ENCODE measurements at regions not wholly inside any gene's neighbourhood (a gene's known extent, or its start where the extent isn't known, plus 50 kb on each side); places are given as distances from the start of the nearest gene placed in this dataset.
A peak's percentile ranks its signal among the peaks of the same experiment; 100 is the strongest.
"Not testable (repeated sequence)": the region's sequence is repeated elsewhere in the genome, so short reads cannot be mapped to it uniquely, and the experiment has no call there.

DNA sequence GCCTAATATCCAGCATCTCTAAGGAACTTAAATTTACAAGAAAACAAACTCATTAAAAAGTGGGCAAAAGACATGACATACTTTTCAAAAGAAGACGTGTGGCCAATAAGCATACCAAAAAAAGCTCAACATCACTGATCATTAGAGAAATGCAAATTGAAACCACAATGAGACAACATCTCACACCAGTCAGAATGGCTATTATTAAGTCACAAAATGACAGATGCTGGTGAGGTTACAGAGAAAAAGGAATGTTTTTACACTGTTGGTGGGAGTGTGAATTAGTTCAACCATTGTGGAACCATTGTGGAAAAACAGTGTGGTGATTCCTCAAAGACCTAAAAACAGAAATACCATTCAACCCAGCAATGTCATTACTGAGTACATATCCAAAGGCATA is 83.5 kb upstream of the RBMS1 start:
- not testable (repeated sequence) for DNase-seq, H3K36me3 Mint-ChIP-seq, H3K9me3 Mint-ChIP-seq, H3K4me1 Mint-ChIP-seq, H3K27ac Mint-ChIP-seq, H3K27me3 Mint-ChIP-seq, H3K4me3 Mint-ChIP-seq

DNA sequence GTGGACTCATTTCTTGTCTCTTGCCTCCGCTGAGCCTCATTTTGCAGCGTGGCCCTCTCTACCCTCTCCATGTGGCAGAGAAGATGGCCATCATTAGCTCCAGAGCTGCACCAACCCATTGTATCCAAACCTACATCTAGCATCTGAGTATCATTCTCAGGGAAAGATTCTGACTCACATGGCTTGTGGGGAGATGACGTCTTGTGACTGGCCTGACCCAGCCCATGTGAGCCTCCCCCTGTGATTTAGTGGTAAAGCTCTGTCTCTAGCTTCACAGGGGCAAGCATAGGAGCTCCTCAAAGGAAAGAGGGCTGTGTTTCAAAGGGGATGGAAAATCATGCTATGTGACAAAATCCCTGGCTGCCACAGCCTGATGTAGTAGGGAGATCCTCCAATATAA is 87.4 kb upstream of the RBMS1 start:
- DNase-seq = no peak
- Mint-ChIP-seq H3K27me3 (no peaks in the 10 kb centered on the region), H3K27ac (no peak overlapping the region), H3K4me3 (no peak overlapping the region), H3K4me1 (peaks cover 2% of the 10 kb centered on the region), H3K9me3 (no peaks in the 10 kb centered on the region), H3K36me3 (no peaks in the 10 kb centered on the region)

DNA sequence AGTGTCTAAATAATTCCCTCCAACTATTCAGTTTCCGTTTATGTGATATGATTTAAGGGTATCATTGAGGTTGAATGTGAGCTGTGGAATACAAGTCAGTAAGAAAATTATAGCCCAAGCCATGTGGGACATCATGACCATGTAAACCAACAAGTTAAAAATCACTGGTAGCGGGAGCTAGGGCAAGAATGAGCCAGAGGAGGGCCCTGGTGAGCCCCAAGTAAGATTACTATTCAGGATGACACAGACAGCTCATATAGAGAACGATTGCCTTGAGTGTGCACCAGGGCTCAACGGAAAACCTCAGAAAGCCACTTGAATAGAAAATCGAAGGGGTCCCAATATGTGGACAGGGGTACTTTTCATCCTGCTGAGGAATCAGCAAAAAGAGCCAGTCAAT is 87.8 kb upstream of the RBMS1 start:
- Mint-ChIP-seq H3K4me1 (peaks cover 2% of the 10 kb centered on the region), H3K36me3 (no peaks in the 10 kb centered on the region)
- no peak for DNase-seq

DNA sequence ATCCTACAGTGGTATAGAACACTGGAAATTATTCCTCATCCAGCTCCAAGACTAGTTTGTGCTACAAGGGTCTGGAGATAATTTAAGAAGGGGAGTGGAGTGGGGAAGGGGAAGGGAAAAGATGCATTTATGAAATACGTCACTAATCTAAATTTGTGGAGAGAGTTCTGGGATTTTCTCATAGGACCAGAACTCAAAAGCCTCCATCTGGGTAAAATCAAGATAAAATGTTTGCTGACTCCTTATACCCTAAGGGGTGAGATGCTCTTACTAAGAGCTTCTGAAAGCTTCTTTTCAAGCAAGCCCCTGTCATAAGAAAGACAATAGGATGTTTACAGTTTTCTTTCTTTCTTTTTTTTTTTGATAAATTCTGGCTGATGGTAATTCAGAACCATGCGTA is 88.5 kb upstream of the RBMS1 start:
- H3K27ac Mint-ChIP-seq = no peak overlapping the region
- H3K36me3 Mint-ChIP-seq = no peaks in the 10 kb centered on the region
- DNase-seq = no peak
- no peaks in the 10 kb centered on the region for H3K9me3 Mint-ChIP-seq
- H3K27me3 Mint-ChIP-seq = no peaks in the 10 kb centered on the region
- H3K4me3 Mint-ChIP-seq = no peak overlapping the region
- H3K4me1 Mint-ChIP-seq = peaks cover 2% of the 10 kb centered on the region

More for the DNA sequence above, 87.8 kb upstream of the RBMS1 start:
- H3K4me3 Mint-ChIP-seq = no peak overlapping the region
- no peaks in the 10 kb centered on the region for H3K9me3 Mint-ChIP-seq
- H3K27ac Mint-ChIP-seq = no peak overlapping the region
- H3K27me3 Mint-ChIP-seq = no peaks in the 10 kb centered on the region

DNA sequence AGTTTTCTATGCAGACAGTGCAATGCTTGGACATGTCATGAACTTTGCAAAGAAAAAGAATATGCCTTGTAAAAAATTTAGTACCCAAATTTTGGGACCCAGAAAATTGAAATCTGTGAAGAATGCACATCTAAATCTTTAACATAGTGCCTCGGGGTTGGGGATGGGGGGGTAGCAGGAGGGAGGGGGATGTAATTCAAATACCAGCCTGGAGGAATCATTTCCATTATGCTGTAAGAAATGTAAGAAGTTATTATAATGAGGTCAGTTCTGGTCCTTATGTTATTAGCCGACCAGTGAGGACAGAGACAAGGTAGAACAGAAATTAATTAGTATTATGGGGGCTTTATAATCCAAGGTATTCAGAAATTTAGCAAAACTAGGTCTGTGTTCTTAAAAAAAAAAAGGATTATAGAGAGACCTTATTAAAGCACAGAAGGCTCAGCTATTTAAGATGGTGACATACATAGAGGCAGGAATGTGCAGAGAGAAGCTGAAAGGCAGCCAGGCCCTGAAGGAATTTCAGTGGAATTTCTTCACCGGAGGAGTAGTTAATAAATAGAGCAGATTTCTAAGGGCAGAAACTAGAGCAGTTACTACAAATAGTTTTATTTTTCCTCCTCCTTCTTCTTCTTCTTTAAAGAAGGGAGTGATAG is 89.0 kb upstream of the RBMS1 start:
- no peak overlapping the region for H3K27ac Mint-ChIP-seq
- peaks cover 2% of the 10 kb centered on the region for H3K4me1 Mint-ChIP-seq
- DNase-seq = no peak
- H3K9me3 Mint-ChIP-seq = no peaks in the 10 kb centered on the region
- no peaks in the 10 kb centered on the region for H3K36me3 Mint-ChIP-seq
- no peak overlapping the region for H3K4me3 Mint-ChIP-seq
- H3K27me3 Mint-ChIP-seq = no peaks in the 10 kb centered on the region

DNA sequence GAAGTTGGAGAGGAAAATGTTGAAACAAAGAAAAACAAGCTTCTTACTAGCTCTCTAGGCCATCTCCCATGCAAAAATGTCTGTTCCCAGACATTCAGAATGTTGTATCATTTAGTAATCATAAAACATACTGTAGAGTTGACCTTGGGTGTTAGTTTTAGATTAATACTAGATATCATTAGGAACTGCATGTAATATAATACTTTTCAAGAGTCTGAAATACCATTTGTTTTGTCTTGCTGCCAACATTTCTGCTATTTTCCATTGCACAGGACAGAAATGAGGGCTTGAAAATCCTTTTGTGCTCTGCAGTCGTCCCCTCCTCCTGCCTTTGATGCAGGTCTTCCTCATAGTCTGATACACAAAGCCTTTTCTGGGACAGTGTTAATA is 89.5 kb upstream of the RBMS1 start:
- peaks cover 2% of the 10 kb centered on the region for H3K4me1 Mint-ChIP-seq
- no peaks in the 10 kb centered on the region for H3K27me3 Mint-ChIP-seq
- no peaks in the 10 kb centered on the region for H3K36me3 Mint-ChIP-seq
- H3K4me3 Mint-ChIP-seq = no peak overlapping the region
- no peaks in the 10 kb centered on the region for H3K9me3 Mint-ChIP-seq
- DNase-seq = no peak
- H3K27ac Mint-ChIP-seq = no peak overlapping the region

DNA sequence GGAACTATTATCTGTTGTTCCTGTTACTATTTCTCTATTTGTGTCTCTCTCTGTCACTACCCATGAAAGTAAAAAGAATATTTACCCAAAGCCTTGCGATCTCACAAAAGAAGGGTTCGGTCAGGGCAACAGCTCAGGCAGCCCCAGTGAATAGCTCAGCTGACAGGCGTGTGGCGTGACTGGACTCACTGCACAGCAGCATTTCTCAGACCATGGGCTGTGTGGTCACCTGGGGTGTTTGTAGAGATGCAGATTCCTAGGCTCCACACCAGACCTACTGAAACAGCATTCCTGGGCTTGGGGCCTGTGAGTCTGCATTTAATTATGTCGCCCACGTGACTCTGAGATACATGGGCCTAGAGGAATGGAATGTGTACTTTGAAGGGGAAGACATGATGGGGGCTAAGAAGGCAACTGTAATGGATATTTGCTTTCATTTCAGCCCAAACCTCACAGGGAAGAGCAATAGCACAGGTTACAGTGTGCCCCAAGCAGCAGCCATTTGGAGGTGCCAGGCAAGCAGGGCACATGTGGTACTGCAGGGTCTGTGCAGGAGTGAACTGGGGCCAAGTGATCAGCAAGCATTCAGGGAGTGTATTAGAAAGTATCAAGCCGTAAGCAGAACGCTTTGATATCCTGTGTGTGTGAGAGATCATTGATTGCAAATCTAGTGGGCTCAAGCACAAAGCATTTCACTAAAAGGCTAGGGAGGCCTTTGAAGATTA is 90.4 kb upstream of the RBMS1 start:
- H3K36me3 Mint-ChIP-seq = no peaks in the 10 kb centered on the region
- H3K4me3 Mint-ChIP-seq = no peak overlapping the region
- no peak overlapping the region for H3K27ac Mint-ChIP-seq
- H3K9me3 Mint-ChIP-seq = no peaks in the 10 kb centered on the region
- H3K27me3 Mint-ChIP-seq = no peaks in the 10 kb centered on the region
- DNase-seq = no peak
- peaks cover 2% of the 10 kb centered on the region for H3K4me1 Mint-ChIP-seq

DNA sequence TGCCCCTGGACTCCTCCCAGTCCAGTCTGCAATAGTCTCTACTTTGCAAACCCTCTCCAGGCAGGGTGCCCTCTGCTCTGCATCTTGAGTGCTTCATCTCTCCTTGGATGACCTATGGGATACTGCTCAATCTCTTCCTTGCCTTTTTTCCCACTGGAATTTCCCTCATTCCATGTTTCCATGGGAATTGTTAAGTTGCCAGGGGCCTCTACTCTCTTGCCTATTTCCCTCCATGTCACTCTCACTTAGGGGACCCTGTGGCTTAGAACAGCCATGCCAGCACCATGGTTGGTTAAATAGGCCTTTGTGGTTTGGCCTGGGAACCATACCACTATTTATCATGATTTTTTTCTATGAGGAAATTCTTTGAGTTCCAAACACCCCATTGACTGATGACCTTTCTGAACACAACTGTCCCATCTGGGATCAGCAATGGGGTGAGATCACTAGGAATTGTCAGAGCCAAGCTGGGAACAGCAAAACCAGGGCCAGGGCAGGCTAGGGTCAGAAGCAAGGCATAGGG is 91.4 kb upstream of the RBMS1 start:
- peaks cover 2% of the 10 kb centered on the region for H3K4me1 Mint-ChIP-seq
- H3K4me3 Mint-ChIP-seq = no peak overlapping the region
- peaks cover 2% of the 10 kb centered on the region for H3K9me3 Mint-ChIP-seq
- no peak for DNase-seq
- no peaks in the 10 kb centered on the region for H3K36me3 Mint-ChIP-seq
- H3K27ac Mint-ChIP-seq = no peak overlapping the region
- no peaks in the 10 kb centered on the region for H3K27me3 Mint-ChIP-seq

DNA sequence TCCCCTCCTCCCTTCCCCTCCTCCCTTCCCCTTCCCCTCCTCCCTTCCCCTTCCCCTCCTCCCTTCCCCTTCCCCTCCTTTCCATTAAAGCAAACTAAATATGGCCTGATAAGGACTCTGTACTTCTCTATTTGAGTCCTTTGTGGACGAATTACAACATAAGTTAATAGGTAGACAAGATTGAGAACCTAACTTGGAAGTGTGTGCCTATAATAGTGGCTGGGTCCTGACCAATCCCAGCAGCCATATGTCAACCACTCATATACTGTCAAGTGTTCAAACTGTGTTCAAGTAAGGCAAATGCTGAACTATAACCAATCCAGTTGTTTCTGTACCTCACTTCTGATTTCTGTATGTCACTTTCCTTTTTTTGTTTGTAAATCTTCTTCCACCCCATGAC is 97.1 kb upstream of the RBMS1 start:
- Mint-ChIP-seq H3K27me3 (no peaks in the 10 kb centered on the region), H3K27ac (peak overlapping the region; percentile 44), H3K4me1 (peaks cover 2% of the 10 kb centered on the region), H3K4me3 (no peak overlapping the region), H3K9me3 (peaks cover 10% of the 10 kb centered on the region), H3K36me3 (peaks cover 5% of the 10 kb centered on the region)
- DNase-seq = no peak

DNA sequence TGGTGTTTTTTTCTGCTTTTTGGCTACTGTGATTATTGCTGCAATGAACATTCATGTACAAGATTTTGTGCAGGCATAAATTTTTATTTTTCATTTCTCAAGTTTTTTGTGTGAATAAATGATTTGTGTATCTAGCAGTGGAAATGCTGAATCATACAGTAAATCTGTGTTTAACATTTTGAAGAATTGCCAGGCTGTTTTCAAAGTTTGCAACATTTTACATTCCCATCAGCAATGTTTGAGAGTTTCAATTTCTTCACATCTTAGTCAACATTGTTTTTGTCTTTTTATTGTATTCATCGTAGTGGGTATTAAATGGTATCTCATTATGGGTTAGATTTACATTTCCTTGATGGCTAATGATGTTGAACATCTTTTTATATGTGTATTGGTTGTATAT is 98.8 kb upstream of the RBMS1 start:
- peaks cover 10% of the 10 kb centered on the region for H3K9me3 Mint-ChIP-seq
- no peak overlapping the region for H3K4me3 Mint-ChIP-seq
- peaks cover 5% of the 10 kb centered on the region for H3K36me3 Mint-ChIP-seq
- no peak for DNase-seq
- H3K27ac Mint-ChIP-seq = no peak overlapping the region
- no peaks in the 10 kb centered on the region for H3K27me3 Mint-ChIP-seq
- H3K4me1 Mint-ChIP-seq = no peaks in the 10 kb centered on the region

DNA sequence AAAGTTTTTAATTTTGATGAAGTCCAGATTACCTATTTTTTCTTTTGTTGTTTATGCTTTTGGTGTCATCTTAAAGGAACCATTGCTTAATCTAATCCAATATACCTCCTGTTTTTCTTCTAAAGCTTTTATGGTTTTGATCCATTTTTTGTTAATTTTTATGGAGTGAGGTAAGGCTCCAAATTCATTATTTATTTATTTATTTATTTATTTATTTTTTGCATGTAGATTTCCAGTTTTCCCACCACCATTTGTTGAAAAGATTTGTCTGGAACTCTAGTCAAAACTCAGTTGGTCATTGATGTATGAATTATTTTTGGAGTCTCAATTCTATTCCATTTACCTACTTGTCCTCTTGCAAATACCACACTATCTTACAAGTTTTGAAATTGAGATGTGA is 99.4 kb upstream of the RBMS1 start:
- Mint-ChIP-seq H3K36me3 (peaks cover 5% of the 10 kb centered on the region), H3K9me3 (peaks cover 10% of the 10 kb centered on the region), H3K4me3 (no peak overlapping the region), H3K4me1 (no peaks in the 10 kb centered on the region), H3K27me3 (no peaks in the 10 kb centered on the region), H3K27ac (no peak overlapping the region)
- DNase-seq = no peak

DNA sequence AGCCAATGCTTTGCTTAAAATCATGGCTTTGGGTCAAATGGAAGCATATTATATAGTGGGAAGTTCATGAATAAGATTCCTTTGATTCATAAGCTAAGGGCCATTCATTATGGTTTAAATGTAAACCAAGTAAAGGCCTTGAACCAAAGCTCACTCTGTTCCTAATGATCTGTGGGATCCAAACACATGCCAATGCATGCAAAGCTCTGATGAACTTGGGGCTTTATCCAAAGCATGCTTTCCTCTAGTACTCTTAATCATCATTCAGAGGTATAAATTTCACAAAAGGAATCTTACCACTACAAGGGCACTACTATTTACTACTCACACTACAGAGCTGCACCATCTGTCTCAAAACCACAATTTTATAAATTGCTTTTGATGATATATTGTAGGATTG is 102.8 kb upstream of the RBMS1 start:
- DNase-seq = no peak
- no peaks in the 10 kb centered on the region for H3K4me1 Mint-ChIP-seq
- H3K27ac Mint-ChIP-seq = no peak overlapping the region

DNA sequence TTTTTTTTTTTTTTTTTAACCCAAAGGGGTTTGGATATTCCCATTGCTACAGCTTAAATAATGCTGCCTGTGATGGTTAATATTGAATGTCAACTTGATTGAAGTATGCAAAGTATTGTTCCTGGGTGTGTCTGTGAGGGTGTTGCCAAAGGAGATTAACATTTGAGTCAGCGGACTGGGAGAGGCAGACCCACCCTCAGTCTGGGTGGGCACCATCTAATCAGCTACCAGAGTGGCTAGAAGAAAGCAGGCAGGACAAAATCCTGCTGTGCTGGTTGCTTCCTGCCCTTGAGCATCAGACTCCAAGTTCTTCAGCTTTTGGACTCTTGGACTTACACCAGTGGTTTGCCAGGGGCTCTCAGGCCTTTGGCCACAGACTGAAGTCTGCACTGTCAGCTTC is 106.8 kb upstream of the RBMS1 start:
- not testable (repeated sequence) for H3K27ac Mint-ChIP-seq, H3K27me3 Mint-ChIP-seq

More for the DNA sequence above, 102.8 kb upstream of the RBMS1 start:
- no peak overlapping the region for H3K4me3 Mint-ChIP-seq
- H3K27me3 Mint-ChIP-seq = no peaks in the 10 kb centered on the region
- peaks cover under 1% of the 10 kb centered on the region for H3K36me3 Mint-ChIP-seq
- H3K9me3 Mint-ChIP-seq = peaks cover 5% of the 10 kb centered on the region

DNA sequence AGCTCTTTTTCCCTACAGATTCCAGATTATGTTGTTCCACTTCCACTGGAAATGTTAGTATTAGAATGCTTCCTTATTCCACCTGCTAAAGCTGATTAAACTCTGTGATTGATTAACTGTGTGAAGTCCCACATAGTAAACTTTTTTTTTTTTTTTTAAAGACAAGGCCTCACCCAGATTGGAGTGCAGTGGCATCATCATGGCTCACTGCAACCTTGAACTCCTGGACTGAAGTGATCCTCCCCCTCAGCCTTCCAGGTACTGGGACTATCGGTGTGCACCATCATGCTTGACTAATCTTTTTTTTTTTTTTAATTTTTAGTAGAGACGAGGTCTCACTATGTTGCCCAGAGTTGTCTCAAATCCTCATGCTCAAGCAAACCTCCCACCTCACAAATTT is 108.5 kb upstream of the RBMS1 start:
- Mint-ChIP-seq H3K27me3 (no peaks in the 10 kb centered on the region), H3K9me3 (no peaks in the 10 kb centered on the region), H3K4me1 (no peaks in the 10 kb centered on the region), H3K36me3 (no peaks in the 10 kb centered on the region), H3K27ac (no peak overlapping the region), H3K4me3 (no peak overlapping the region)
- DNase-seq = no peak

More for the DNA sequence above, 106.8 kb upstream of the RBMS1 start:
- DNase-seq, H3K4me3 Mint-ChIP-seq, H3K4me1 Mint-ChIP-seq, H3K36me3 Mint-ChIP-seq, H3K9me3 Mint-ChIP-seq: not testable (repeated sequence)

DNA sequence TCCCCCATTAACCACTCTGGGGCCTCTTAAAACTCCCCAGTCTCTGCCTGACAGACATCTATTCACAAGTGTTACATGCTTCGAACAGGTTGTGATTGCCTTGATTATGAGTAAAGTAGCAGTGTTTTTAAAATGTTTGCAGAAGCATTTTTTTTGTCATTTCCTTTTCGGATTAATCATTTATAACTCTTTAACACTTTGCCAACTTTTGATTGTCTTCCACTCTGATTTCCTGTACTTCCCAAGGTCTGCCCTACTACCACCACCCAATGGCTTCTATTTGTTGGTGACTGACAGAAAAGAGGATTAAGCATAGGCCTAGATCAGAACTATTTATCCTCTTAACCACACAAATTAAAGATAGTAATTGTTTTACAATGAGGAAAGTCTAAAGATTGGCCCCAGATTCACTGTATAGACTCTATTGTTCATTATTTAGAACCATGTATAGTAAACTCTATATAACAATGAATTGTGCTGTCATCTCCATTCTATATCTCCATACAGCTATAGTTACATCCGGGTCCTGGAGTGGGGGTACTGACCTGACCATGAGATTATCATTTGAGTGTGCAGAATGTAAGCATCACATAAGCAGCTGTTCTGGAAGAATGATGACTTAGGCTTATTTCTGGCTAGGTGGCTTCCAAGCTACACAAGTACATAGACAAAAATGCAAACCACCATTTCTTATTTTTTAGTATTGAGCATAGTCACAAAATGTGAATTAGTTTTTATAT is 110.3 kb upstream of the RBMS1 start:
- Mint-ChIP-seq H3K27ac (no peak overlapping the region), H3K9me3 (no peaks in the 10 kb centered on the region), H3K27me3 (no peaks in the 10 kb centered on the region), H3K4me3 (no peak overlapping the region), H3K36me3 (no peaks in the 10 kb centered on the region), H3K4me1 (peaks cover 15% of the 10 kb centered on the region)
- DNase-seq = no peak
